ENCODE measurements at regions not wholly inside any gene's neighbourhood (a gene's known extent, or its start where the extent isn't known, plus 50 kb on each side); places are given as distances from the start of the nearest gene placed in this dataset.

DNA sequence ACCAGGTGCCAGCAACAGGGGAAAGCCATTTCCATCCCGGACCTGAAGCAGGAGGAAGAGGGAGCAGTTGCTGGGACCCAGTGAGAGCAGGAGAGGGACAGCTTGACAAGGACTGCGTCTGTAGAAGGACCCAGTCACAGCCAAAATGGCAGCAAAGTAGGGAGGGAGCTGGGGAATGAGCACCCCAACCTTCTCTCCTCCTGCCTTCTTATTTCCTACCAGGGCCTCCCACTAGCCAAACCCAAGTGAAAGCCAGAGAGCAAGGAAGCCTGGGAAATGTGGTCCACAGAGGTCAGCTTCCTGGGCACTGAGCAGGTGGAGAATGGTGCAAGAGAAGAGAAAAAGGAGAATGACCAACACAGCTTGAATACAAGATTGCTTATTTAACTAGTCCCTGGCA is 108.5 kb upstream of the MYL2 start:
- H2AFZ ChIP-seq (ENCODE audit: low read length) = peak overlapping the region; percentile 55; the same call in 1 of the 2 replicates
- H2BK20ac ChIP-seq (ENCODE audit: low read length) = peak overlapping the region; percentile 69
- no peak overlapping the region for H2BK120ac ChIP-seq (replicated peaks; ENCODE audit: low read depth, low read length)
- TF ChIP-seq MAFK (IDR thresholded peaks at IDR 0.05; ENCODE audit: low read depth, low read length) = no peak
- TF ChIP-seq YY1 (IDR thresholded peaks at IDR 0.05; ENCODE audit: low read depth, low read length) = 0 out of 2 replicates have a peak, but pooled peaks have one; percentile 48
- TF ChIP-seq, protein P1, sequence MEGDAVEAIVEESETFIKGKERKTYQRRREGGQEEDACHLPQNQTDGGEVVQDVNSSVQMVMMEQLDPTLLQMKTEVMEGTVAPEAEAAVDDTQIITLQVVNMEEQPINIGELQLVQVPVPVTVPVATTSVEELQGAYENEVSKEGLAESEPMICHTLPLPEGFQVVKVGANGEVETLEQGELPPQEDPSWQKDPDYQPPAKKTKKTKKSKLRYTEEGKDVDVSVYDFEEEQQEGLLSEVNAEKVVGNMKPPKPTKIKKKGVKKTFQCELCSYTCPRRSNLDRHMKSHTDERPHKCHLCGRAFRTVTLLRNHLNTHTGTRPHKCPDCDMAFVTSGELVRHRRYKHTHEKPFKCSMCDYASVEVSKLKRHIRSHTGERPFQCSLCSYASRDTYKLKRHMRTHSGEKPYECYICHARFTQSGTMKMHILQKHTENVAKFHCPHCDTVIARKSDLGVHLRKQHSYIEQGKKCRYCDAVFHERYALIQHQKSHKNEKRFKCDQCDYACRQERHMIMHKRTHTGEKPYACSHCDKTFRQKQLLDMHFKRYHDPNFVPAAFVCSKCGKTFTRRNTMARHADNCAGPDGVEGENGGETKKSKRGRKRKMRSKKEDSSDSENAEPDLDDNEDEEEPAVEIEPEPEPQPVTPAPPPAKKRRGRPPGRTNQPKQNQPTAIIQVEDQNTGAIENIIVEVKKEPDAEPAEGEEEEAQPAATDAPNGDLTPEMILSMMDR (IDR thresholded peaks at IDR 0.05; ENCODE audit: control extremely low read depth in 1 of 3, insufficient read depth in 1 of 3, low read depth in 1 of 3, low read length in 3 of 3) = no peak
- TF ChIP-seq POLR2A (IDR thresholded peaks at IDR 0.05; ENCODE audit: control extremely low read depth in 1 of 2, low read depth in 2 of 2, low read length in 2 of 2) = no peak
- no peak for TF ChIP-seq SRF (IDR thresholded peaks at IDR 0.05; ENCODE audit: low read depth, low read length)
- peak; percentile 21; the same call in 1 of the 2 replicates for TF ChIP-seq SIX5 (IDR thresholded peaks at IDR 0.05; ENCODE audit: low read depth, low read length)
- DNase-seq (ENCODE audit: low read depth in 1 of 2, low spot score in 2 of 2) (no peak), FAIRE-seq (no peak)
- no peak overlapping the region for H4K91ac ChIP-seq (replicated peaks; ENCODE audit: insufficient read length, low read length)
- no peak overlapping the region for H3K4me3 ChIP-seq (ENCODE audit: extremely low read depth in 1 of 4, insufficient read depth in 2 of 4, low read depth in 3 of 4, low read length in 4 of 4)
- no peak overlapping the region for H3K23ac ChIP-seq (ENCODE audit: insufficient read length)
- H3K79me1 ChIP-seq (ENCODE audit: low read depth, low read length) = no peaks in the 10 kb centered on the region
- no peak overlapping the region for H4K8ac ChIP-seq (ENCODE audit: extremely low read depth, insufficient read depth, low read length)
- H3K27ac ChIP-seq (ENCODE audit: low read depth, low read length) = no peak overlapping the region
- no peaks in the 10 kb centered on the region; the same call in 1 of the 2 replicates for H3K23me2 ChIP-seq (ENCODE audit: low read depth, low read length)
- H2BK12ac ChIP-seq (ENCODE audit: low read depth, low read length) = peak overlapping the region; percentile 18; the same call in 1 of the 2 replicates
- no peak overlapping the region for H2BK5ac ChIP-seq (ENCODE audit: low read depth, low read length)
- H4K5ac ChIP-seq (ENCODE audit: insufficient read length, low read depth, low read length) = no peak overlapping the region
- H3K4me2 ChIP-seq (ENCODE audit: insufficient read depth in 1 of 2, low read depth in 2 of 2, low read length in 2 of 2) = no peak overlapping the region
- H2AK5ac ChIP-seq (ENCODE audit: low read depth, low read length) = 0 out of 2 replicates have a peak overlapping the region, but pooled peaks have one; percentile 28
- H3K4ac ChIP-seq (replicated peaks; ENCODE audit: insufficient read length, low read depth, low read length) = no peak overlapping the region
- H3K14ac ChIP-seq (ENCODE audit: insufficient read length) = no peak overlapping the region
- no peak overlapping the region for H2BK15ac ChIP-seq (ENCODE audit: low read length)
- no peaks in the 10 kb centered on the region for H3K9me3 ChIP-seq (ENCODE audit: insufficient read depth in 2 of 2, low read depth in 1 of 2, low read length in 1 of 2)
- WGBS, 2 experiments (ENCODE audit: extremely low coverage in 1 of 2, insufficient coverage in 1 of 2, insufficient read length in 1 of 2, insufficient replicate concordance in 2 of 2, low coverage in 1 of 2, low lambda C conversion rate in 2 of 2, missing lambda C conversion rate in 1 of 2) = 40% methylated on average over 2 of the region's 2 CpGs; no CpG with 5 or more reads in 1 of the 2 experiments
- CTCF ChIA-PET (ENCODE audit: partially characterized antibody) = interaction anchor here (0.6 to 4.2 kb wide), 9 partner anchors 8 to 613 kb away, joined by 3 to 24 read pairs (median 3); no protein-coding TSS in a partner anchor
- no peaks in the 10 kb centered on the region; a peak in 3 of 7 replicates for H3K27me3 ChIP-seq (replicated peaks in 1 of 4; ENCODE audit: control insufficient read depth in 3 of 4, extremely low read depth in 1 of 4, insufficient read depth in 3 of 4, low read length in 3 of 4)
- H3K18ac ChIP-seq (ENCODE audit: extremely low read depth, low read length) = peak overlapping the region; percentile 78; the same call in 1 of the 2 replicates
- H3K4me1 ChIP-seq (replicated peaks in 1 of 4; ENCODE audit: control insufficient read depth in 3 of 4, insufficient read depth in 4 of 4, low read length in 3 of 4) = peaks cover 0 to 16% (median 6%) of the 10 kb centered on the region in 4 experiments; a peak in 4 of 7 replicates
- no peaks in the 10 kb centered on the region for H3K79me2 ChIP-seq (ENCODE audit: control insufficient read depth in 1 of 2, insufficient read depth in 2 of 2, low read length in 2 of 2)
- H3K56ac ChIP-seq (replicated peaks; ENCODE audit: insufficient read length, low read depth, low read length) = no peak overlapping the region
- POLR2A ChIA-PET (ENCODE audit: partially characterized antibody) = interaction anchor here (1.1 to 1.5 kb wide), 2 partner anchors 9 to 108 kb away, joined by 3 to 5 read pairs; no protein-coding TSS in a partner anchor
- no peak overlapping the region for H3K9ac ChIP-seq (replicated peaks in 1 of 4; ENCODE audit: extremely low read depth in 1 of 4, low read depth in 3 of 4, low read length in 3 of 4)
- no peaks in the 10 kb centered on the region for H4K20me1 ChIP-seq (replicated peaks in 1 of 2; ENCODE audit: control insufficient read depth in 1 of 2, insufficient read depth in 2 of 2, low read length in 2 of 2)
- no peaks in the 10 kb centered on the region for H3K36me3 ChIP-seq (ENCODE audit: control insufficient read depth in 2 of 4, insufficient read depth in 4 of 4, low read length in 3 of 4)
